ENCODE measurements at regions not wholly inside any gene's neighbourhood (a gene's known extent, or its start where the extent isn't known, plus 50 kb on each side); places are given as distances from the start of the nearest gene placed in this dataset.

DNA sequence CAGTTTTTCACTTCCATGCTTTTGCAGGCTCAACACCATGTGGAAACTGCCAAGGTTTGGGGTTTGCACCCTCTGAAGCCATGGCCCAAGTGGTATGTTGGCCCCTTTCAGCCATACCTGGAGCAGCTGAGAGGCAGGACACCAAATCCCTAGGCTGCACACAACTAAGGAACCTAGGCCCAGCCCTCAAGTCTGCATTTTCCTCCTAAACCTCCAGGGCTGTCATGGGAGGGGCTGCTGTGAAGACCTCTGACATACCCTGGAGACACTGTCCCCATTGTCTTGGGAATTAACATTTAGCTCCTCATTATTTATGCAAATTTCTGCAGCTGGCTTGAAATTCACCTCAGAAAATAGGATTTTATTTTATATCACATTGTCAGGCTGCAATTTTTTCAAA, 856.1 kb downstream of the TECRL start:
- no peak overlapping the region for H3K4me3 ChIP-seq (replicated peaks; ENCODE audit: low read depth, low read length)
- TF ChIP-seq, protein P1, sequence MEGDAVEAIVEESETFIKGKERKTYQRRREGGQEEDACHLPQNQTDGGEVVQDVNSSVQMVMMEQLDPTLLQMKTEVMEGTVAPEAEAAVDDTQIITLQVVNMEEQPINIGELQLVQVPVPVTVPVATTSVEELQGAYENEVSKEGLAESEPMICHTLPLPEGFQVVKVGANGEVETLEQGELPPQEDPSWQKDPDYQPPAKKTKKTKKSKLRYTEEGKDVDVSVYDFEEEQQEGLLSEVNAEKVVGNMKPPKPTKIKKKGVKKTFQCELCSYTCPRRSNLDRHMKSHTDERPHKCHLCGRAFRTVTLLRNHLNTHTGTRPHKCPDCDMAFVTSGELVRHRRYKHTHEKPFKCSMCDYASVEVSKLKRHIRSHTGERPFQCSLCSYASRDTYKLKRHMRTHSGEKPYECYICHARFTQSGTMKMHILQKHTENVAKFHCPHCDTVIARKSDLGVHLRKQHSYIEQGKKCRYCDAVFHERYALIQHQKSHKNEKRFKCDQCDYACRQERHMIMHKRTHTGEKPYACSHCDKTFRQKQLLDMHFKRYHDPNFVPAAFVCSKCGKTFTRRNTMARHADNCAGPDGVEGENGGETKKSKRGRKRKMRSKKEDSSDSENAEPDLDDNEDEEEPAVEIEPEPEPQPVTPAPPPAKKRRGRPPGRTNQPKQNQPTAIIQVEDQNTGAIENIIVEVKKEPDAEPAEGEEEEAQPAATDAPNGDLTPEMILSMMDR (IDR thresholded peaks at IDR 0.05; ENCODE audit: low read depth, low read length, missing control alignments): no peak
- DNase-seq (ENCODE audit: extremely low read depth, low read depth): no peak

DNA sequence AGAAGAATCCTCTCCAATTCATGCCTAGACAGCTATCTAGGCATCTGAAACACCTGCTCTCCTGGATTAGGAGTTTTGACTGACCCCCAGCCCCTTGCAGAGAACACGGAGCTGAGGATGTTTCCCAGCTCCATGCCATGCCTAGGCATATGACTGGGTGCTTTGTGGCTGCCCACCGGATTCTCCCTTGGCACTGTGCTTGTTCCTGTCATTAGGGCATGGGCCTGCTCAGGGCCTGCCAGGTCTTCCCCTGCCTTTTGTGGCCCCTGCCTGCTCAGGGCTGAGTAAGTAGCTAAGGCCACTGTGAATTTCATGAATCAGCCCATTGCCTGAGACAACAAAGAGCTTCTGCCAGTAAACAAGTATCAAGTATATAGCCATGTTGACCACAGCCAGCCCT, 867.4 kb downstream of the TECRL start:
- H3K4me3 ChIP-seq (replicated peaks; ENCODE audit: low read depth, low read length): no peak overlapping the region
- TF ChIP-seq, protein P1 (IDR thresholded peaks at IDR 0.05; ENCODE audit: low read depth, low read length, missing control alignments): no peak
- no peak for DNase-seq (ENCODE audit: extremely low read depth, low read depth)

DNA sequence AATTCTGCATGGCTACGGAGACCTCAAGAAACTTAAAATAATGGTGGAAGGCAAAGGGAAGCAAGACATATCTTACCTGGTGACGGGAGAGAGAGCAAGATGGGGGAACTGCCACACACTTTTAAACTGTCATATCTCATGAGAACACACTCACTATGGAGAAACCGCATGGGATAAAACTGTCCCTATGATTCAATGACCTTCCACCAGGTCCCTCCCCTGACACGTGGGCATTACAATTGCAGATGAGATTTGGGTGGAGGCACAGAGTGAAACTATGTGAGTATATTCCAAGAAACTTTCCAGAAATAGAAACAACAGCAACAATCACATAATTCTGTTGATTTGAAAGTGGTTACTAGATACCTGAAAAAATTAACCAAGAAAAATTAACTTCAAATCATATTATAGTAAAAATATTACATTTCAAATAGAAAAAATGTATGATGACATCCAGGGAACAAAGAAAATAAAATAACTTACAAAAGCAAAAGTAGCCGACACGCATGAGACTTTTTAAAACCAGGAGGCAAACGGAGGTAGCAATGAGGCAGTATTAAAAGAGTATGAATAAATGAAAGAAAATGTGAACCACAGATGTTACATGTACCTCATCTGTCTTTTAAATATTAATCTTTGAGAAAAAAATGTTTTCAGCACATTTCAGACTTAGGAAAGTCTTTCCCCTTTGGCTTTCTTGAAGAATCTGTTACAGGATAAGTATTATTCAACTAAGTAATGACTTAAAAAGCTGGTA, 879.5 kb downstream of the TECRL start:
- TF ChIP-seq, protein P1 (IDR thresholded peaks at IDR 0.05; ENCODE audit: low read depth, low read length, missing control alignments): no peak
- no peak for DNase-seq (ENCODE audit: extremely low read depth, low read depth)
- H3K4me3 ChIP-seq (replicated peaks; ENCODE audit: low read depth, low read length): no peak overlapping the region

DNA sequence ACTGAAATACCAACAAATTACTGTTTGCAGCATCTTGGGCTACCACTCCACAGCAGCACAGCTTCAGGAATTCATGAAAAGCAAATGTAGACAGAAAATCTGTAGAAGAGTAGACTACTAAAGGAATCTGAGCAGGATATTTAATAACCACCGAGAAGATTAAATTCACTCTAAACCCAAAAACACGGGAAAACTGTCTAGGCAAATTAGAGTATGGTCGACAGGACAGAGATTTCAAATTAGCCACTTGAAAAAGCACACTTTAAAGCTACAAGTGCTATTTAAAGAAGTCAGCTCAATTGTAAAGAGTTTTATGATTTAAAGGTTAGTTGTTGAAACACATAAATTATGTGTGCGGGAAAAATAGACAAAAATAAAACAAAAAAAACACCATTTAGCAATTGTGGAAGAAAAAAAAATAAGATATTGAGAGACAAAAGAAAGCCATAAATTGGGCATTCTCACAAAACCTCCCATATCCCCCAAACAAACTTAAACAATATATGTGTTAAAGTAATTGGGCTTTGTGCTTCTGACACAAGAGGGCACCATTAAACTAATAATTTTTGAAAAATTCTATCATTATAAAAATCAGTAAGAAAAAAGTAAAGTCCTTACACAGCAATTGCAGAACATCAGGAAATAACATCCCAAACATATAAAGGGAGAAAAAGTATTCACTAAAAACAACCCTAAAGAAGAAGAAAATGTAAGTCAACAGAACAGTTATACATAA, 880.8 kb downstream of the TECRL start:
- DNase-seq (ENCODE audit: extremely low read depth, low read depth): no peak
- TF ChIP-seq, protein P1 (IDR thresholded peaks at IDR 0.05; ENCODE audit: low read depth, low read length, missing control alignments): no peak
- H3K4me3 ChIP-seq (replicated peaks; ENCODE audit: low read depth, low read length): no peak overlapping the region

DNA sequence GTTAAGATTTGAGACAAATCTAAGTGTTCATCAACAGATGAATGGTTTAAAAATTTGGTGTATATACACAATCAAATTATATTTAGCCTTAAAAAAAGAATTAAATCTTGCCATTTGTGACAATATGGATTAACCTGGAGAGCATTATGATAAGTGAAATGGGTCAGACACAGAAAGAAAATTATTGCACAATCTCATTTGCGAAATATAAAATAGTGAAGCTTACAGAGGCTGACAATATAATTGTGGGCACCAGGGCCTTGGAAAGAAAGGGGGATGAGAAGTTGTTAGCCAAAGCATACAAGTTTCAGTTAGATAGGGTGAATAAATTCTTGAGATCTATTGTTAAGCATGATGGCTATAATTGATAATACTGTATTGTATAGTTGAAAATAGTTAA, 883.0 kb downstream of the TECRL start:
- TF ChIP-seq, protein P1 (IDR thresholded peaks at IDR 0.05; ENCODE audit: low read depth, low read length, missing control alignments): no peak
- no peak overlapping the region for H3K4me3 ChIP-seq (replicated peaks; ENCODE audit: low read depth, low read length)
- DNase-seq (ENCODE audit: extremely low read depth, low read depth): no peak

DNA sequence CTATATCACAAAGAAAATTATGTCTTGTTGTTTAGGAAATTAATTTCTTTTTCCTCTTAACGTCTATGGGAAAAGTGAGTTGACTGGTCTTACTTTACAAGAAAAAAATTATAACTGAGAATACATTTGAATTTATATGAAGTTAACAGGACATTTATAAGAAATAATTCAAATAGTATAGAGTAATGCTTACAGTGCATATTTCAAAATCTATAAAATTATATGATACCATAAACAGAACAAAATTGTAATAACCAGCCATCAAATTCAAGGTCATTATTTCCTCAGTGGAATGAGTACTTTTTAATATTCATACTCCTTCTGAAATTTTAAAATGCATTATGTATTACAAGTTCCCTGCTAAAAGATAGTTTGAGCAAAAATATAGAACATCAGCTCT, 884.5 kb downstream of the TECRL start:
- no peak for DNase-seq (ENCODE audit: extremely low read depth, low read depth)
- TF ChIP-seq, protein P1 (IDR thresholded peaks at IDR 0.05; ENCODE audit: low read depth, low read length, missing control alignments): no peak
- H3K4me3 ChIP-seq (replicated peaks; ENCODE audit: low read depth, low read length): no peak overlapping the region
